NCI-H1417 treated with DMSO at 0.1 percent for 48 hours (cell line): ENCODE measurements at regions not wholly inside any gene's neighbourhood (a gene's known extent, or its start where the extent isn't known, plus 50 kb on each side); places are given as distances from the start of the nearest gene placed in this dataset.
"Not testable (repeated sequence)": the region's sequence is repeated elsewhere in the genome, so short reads cannot be mapped to it uniquely, and the experiment has no call there.

ENCODE experiments used
- DNase-seq: peaks from one replicate; lab custom pipeline; 2025; lab: John Stamatoyannopoulos, UW

GRCh38 chr15:99455789-99456160 is 110.0 kb upstream of the MEF2A start:
- DNase-seq, result no peak

GRCh38 chr15:99464137-99464536 is 101.6 kb upstream of the MEF2A start:
- DNase-seq, result no peak

DNA sequence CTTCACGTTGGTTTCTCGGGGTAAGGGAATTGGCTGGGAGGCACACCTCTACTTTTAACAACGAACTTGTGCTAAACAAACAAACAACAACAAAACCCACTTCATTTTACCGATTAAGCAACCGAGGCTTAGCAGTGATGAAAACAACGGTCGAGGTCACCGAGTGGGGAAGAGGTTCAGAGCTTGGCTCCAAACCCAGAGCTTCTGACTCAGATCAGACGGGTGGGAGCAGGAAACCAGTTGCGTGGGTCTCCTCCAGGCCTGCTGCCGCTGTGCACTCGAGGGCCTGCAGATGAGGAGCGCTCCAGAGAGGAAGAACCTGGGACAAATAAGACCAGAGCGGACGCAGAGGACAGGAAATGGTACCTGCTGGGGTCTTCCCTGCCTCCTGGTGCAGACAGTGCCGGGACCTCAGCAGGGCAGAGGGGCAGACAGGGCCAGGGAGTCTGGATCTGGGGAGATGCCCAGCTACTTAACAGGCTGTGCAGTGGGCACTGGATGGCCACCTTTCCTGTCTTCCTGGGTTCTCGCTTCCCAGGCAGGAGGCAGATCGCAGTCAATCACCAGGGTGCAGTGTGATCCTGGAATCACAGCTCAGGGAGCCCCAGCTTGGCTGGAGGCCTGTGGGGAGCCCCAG is 99.0 kb upstream of the MEF2A start:
- no peak for DNase-seq

GRCh38 chr15:99467338-99467720 is 98.5 kb upstream of the MEF2A start:
- no peak for DNase-seq

- DNase-seq, result no peak
Measured at GRCh38 chr15:99467853-99468464, 97.8 kb upstream of the MEF2A start.

DNA sequence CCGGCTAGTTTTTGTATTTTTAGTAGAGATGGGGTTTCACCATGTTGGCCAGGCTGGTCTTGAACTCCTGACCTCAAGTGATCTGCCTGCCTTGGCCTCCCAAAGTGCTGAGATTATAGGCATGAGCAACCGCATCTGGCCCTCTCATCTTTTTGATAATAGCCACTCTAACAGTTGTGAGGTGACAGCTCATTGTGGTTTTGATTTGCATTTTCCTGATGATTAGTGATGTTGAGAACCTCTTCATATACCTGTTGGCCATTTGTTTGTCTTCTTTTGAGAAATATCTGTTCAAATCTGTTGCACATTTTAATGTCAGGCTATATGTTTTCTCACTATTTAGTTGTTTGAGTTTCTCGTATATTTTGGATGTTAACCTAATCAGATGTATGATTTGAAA is 95.6 kb upstream of the MEF2A start:
- not testable (repeated sequence) for DNase-seq

- no peak for DNase-seq
Measured at GRCh38 chr15:99472416-99473145, 93.2 kb upstream of the MEF2A start.

DNA sequence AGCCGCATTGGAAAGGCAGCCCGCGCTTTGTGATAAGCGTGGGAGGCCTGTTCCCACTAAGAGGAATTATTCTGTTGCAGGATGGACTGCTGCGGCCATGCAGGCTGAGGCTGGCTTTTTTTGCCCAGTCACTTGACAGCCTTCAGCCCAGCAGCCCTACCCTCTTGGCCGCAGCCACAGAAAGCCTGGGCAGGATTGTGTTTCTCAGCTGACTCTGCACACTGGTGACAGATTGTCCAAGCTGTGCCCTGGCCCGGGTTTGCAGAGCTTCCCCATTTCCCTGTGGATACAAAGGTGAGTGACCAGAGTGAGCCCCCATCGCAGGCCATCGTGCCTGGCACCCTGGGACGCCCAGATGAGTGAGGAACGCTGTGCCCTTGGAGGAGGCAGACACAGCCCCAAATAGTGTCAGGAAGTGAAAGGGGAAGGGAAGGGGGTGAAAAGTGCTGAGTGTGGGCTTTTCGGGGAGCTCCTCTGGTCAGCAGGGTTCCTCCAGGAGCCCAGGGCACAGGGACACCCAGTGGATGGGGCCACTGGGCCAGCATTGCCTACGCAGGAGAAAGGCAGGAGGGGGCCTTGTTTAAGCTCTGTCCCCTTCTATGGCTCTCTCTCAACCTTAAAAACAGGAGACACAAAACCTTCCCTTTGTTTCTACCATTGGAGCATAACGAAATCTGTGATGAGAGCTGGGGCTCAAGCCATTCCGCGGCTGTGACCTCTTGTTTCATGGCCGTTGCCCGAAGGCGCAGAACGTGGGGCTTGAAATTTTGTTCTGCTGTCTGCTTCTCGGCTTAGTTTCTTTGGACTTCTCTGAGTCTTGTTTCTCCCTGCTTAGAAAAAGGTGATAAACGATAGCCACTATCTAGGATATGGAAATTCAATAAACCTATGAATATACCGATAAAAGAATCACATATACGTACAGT is 91.5 kb upstream of the MEF2A start:
- DNase-seq, result no peak

DNA sequence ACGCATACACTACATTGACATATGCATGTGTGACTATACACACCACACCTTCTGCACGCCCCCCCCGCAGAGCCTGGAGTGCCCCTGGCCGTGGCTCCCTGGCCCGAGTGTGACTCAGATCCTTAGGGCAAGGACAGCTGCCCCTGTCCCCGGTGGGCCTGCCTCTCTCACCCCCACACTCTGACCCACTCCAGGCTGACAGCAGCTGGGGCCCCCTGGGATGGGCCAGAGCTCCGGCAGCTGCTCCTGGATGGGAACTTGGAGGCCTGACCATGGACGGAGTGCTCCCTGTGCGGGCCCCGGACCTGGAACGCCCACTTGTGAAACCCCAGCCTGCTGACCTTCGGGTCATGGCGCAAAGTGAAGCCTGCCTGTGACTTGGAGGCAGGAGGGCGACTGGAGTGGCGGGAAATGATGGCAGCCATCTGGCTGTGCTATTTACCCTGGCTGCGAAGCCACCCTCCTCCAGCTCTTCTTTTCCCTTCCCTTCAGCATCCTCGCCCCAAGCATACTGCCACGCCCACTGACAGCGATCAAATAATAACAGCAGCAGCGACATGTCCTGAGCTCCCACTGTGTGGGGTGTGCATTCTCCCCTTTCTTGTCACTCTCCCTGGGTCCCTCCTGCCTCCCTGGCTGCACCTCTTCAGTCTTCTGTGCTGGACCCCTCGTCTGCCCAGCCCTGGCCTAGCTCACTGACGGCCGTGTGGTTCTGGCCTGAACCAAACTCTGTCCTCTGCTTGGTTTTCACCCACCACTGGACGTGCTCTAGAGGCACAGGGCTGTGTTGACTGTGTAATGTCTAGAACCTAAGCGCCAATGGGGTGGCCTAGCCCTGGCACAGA is 90.7 kb upstream of the MEF2A start:
- DNase-seq, result no peak

GRCh38 chr15:99475754-99476412 is 89.9 kb upstream of the MEF2A start:
- DNase-seq, result no peak

GRCh38 chr15:99476413-99477222 is 89.2 kb upstream of the MEF2A start:
- no peak for DNase-seq

DNA sequence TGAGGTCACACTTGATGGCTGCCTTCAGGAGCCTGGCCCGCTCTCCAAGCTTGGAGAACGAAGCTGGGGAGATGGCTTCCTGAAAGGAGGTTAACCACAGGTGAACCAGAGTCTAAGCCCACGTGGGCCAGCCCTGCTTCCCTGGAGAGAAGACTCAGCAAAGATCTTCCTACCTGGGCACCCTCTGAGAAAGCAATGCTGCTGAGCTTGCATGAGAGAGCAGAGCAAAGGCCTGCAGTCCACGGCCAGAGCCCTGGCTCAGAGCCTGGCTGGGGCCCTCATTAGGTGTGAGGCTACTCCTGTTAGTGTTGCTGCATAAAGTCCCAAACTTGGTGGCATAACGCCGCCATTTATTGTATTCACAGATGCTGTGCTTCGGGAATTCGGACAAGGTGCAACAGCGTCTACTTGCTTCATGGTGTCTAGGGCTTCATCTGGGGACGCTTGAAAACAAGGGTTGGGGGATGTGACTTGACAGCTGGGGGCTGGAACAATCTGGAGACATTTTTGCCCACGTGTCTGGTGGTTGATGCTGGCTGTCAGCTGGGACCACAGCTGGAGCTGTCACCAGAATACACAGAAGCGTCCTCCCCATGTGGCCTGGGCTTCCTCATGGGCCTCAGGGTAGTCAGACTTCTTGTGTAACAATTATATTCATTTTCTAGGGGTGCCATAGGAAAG is 87.9 kb upstream of the MEF2A start:
- no peak for DNase-seq

DNA sequence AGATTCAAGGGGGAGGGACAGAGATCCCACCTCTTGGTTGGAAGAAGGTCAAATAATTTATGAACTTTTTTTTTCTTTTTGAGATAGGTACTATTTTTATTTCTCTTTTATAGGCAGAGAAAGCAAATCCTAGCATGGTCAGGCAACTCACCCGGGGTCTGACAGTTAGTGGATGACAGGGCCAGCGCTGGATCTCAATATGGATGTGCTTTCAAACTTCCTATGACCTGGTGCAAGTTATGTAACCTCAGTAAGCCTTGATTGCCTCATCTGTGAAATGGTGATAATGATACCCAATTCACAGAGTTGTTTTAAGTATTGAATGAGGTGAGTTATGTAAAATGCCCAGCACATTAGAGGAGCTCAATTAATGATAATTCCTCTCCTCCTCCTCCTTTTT is 86.8 kb upstream of the MEF2A start:
- DNase-seq, result no peak

DNA sequence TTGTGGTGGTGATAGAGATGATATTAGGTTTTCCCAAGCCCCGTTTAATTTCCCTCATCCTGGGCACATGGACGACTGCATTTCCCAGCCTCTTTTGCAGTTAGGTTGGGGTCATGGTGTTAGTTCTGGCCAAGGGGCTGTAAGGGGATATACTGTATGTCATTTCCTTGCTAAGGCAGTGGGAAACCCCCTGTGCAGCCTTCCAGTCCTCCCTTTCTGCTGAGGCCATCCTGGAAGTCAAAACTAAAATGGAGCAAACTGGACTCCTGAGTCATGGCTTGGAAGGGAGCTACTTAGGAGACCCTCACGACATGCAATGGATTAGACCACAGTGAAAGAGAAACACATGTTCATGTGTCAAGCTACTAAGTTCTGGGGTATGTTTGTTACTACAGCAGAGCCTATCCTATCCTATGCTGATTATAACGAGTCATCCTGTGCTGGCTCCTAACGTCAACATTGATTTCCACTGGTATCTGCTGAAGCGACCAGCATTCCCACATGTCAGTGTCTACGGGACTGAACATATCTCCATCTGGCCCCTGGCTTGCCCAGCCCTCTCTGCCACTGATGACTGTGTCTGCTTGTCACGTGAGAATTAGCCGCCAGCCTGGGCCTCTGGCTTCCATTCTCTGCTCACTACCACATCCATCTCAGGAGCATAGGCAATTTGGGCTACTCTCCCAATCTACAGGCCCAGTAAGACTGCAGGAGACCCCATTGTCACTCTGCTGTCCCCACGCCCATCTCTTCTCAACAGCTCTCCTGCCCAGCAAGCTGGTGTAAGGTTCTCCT is 85.6 kb upstream of the MEF2A start:
- no peak for DNase-seq

- no peak for DNase-seq
Measured at GRCh38 chr15:99481113-99481950, 84.5 kb upstream of the MEF2A start.

GRCh38 chr15:99481951-99482230 is 83.9 kb upstream of the MEF2A start:
- no peak for DNase-seq

- DNase-seq, result no peak
Measured at GRCh38 chr15:99482993-99483392, 82.8 kb upstream of the MEF2A start.
